Sigmoid colon (tissue), 6 donors: ENCODE measurements at regions not wholly inside any gene's neighbourhood (a gene's known extent, or its start where the extent isn't known, plus 50 kb on each side); places are given as distances from the start of the nearest gene placed in this dataset.
"Not testable (repeated sequence)": the region's sequence is repeated elsewhere in the genome, so short reads cannot be mapped to it uniquely, and the experiment has no call there.

Source experiments
- DNase-seq: peaks from one replicate; pipeline ENCODE4 v3.0.0-alpha.2; 2019
- H3K27ac ChIP-seq, 4 donors: fragments of 200-600 bp; sonication (generic); one replicate each; pipeline ENCODE4 v1.5.1; 2016 to 2019; ENCODE audit warnings: mild to moderate bottlenecking in 1 of 4
- H3K27me3 ChIP-seq, 3 donors: fragments of 200-600 bp; sonication (generic); one replicate each; pipeline ENCODE4 v1.5.1; 2019; ENCODE audit warnings: mild to moderate bottlenecking in 1 of 3
- H3K36me3 ChIP-seq, 4 donors: fragments of 200-600 bp; sonication (generic); one replicate each; pipeline ENCODE4 v1.5.1; 2016 to 2019
- H3K4me1 ChIP-seq, 4 donors: fragments of 200-600 bp; sonication (generic); one replicate each; pipeline ENCODE4 v1.5.1; 2017 to 2019
- H3K4me3 ChIP-seq, 4 donors: fragments of 200-600 bp; sonication (generic); one replicate each; pipeline ENCODE4 v1.5.1; 2017 to 2019; ENCODE audit warnings: mild to moderate bottlenecking in 2 of 4, moderate library complexity in 1 of 4
- H3K9me3 ChIP-seq, 4 donors: fragments of 200-600 bp in 3 of 4; sonication (generic) in 3 of 4; one replicate each; pipeline versions ENCODE4 v1.5.1 to v1.6.1; 2013 to 2019
- CTCF ChIP-seq, 4 experiments: fragments of 450-650 bp in 3 of 4; fragments of 200-600 bp in 1 of 4; IDR thresholded peaks; one replicate each; pipeline ENCODE4 v1.5.1; 2016 to 2019; ENCODE audit warnings: antibody characterized with exemption in 4 of 4, mild to moderate bottlenecking in 3 of 4, moderate library complexity in 2 of 4
- EP300 ChIP-seq, 4 donors: sonication (generic); formaldehyde crosslinking; IDR thresholded peaks; one replicate each; pipeline ENCODE4 v1.6.1; 2017; ENCODE audit warnings: antibody characterized with exemption in 4 of 4
- POLR2A ChIP-seq, 2 donors: fragments of 450-650 bp; IDR thresholded peaks; one replicate each; pipeline ENCODE4 v1.6.1; 2016; ENCODE audit warnings: antibody characterized with exemption in 2 of 2, mild to moderate bottlenecking in 2 of 2, moderate library complexity in 2 of 2
- POLR2AphosphoS5 ChIP-seq, 4 donors: sonication (generic); formaldehyde crosslinking; IDR thresholded peaks; one replicate each; pipeline ENCODE4 v1.6.1; 2017; ENCODE audit warnings: antibody characterized with exemption in 4 of 4
- WGBS, 2 donors: extraction: QIAGEN DNeasy Blood & Tissue Kit; methylation state at CpG; one replicate each; pipeline ENCODE4 v1.1.7; 2013; 5-methylcytosine and 5-hydroxymethylcytosine counted together
- intact Hi-C: fragments of 100-400 bp; cut with DNase I; formaldehyde crosslinking; loops from one replicate; pipeline ENCODE4 v1.15.1; 2023
- donor health status: healthy with polysubstance abuse.
- donor health status: healthy.

- H3K4me3 ChIP-seq, result no peak overlapping the region
- no peaks in the 10 kb centered on the region for H3K27me3 ChIP-seq
- no peak for DNase-seq
- 86 to 94% methylated on average over 4 of the region's 4 CpGs for WGBS, 2 donors
- H3K27ac ChIP-seq, result no peak overlapping the region
- intact Hi-C loops, result no loop called here
- H3K36me3 ChIP-seq, result no peaks in the 10 kb centered on the region
- no peaks in the 10 kb centered on the region for H3K4me1 ChIP-seq
- no peak for TF ChIP-seq EP300 (IDR thresholded peaks at IDR 0.05)
- no peak for TF ChIP-seq POLR2A (IDR thresholded peaks at IDR 0.05)
- TF ChIP-seq POLR2AphosphoS5 (IDR thresholded peaks at IDR 0.05), result no peak
- no peak for TF ChIP-seq CTCF (IDR thresholded peaks at IDR 0.05)
- no peaks in the 10 kb centered on the region for H3K9me3 ChIP-seq
These were observed 197.3 kb downstream of the ANKRD30B start for GRCh38 chr18:14945286-14945685.

GRCh38 chr18:14945984-14946383 lies 198.0 kb downstream of the ANKRD30B start:
- no peak overlapping the region for H3K27ac ChIP-seq
- H3K9me3 ChIP-seq, result no peaks in the 10 kb centered on the region
- no peak for DNase-seq
- intact Hi-C loops, result no loop called here
- H3K4me1 ChIP-seq, result no peaks in the 10 kb centered on the region
- WGBS, 2 donors, result 86 to 89% methylated on average over 7 of the region's 7 CpGs
- no peaks in the 10 kb centered on the region for H3K36me3 ChIP-seq
- no peak for TF ChIP-seq POLR2AphosphoS5 (IDR thresholded peaks at IDR 0.05)
- TF ChIP-seq EP300 (IDR thresholded peaks at IDR 0.05), result no peak
- H3K4me3 ChIP-seq, result no peak overlapping the region
- no peaks in the 10 kb centered on the region for H3K27me3 ChIP-seq

GRCh38 chr18:14946741-14947470 lies 198.9 kb downstream of the ANKRD30B start:
- intact Hi-C loops, H3K4me1 ChIP-seq, H3K27me3 ChIP-seq, DNase-seq, H3K36me3 ChIP-seq, H3K27ac ChIP-seq, H3K9me3 ChIP-seq, H3K4me3 ChIP-seq: not testable (repeated sequence)
- WGBS, 2 donors, result 32 to 58% methylated on average over 7 of the region's 7 CpGs

GRCh38 chr18:14947482-14948162 lies 199.7 kb downstream of the ANKRD30B start:
- H3K36me3 ChIP-seq, result no peaks in the 10 kb centered on the region
- no peak for DNase-seq
- WGBS, 2 donors, result 82 to 89% methylated on average over 8 of the region's 8 CpGs
- no peak for TF ChIP-seq POLR2A (IDR thresholded peaks at IDR 0.05)
- TF ChIP-seq POLR2AphosphoS5 (IDR thresholded peaks at IDR 0.05), result no peak
- TF ChIP-seq EP300 (IDR thresholded peaks at IDR 0.05), result no peak
- TF ChIP-seq CTCF (IDR thresholded peaks at IDR 0.05), result no peak
- H3K4me1 ChIP-seq, result no peaks in the 10 kb centered on the region
- intact Hi-C loops, result no loop called here
- no peaks in the 10 kb centered on the region for H3K9me3 ChIP-seq
- no peaks in the 10 kb centered on the region for H3K27me3 ChIP-seq
- H3K27ac ChIP-seq, result no peak overlapping the region
- H3K4me3 ChIP-seq, result no peak overlapping the region

GRCh38 chr18:14948163-14948540 lies 200.2 kb downstream of the ANKRD30B start:
- Histone ChIP-seq H3K36me3 (no peaks in the 10 kb centered on the region), H3K27ac (no peak overlapping the region), H3K4me1 (no peaks in the 10 kb centered on the region), H3K9me3 (no peaks in the 10 kb centered on the region), H3K4me3 (no peak overlapping the region), H3K27me3 (no peaks in the 10 kb centered on the region)
- 54 to 77% methylated on average over 3 of the region's 3 CpGs for WGBS, 2 donors
- intact Hi-C loops, result no loop called here
- DNase-seq, result no peak
- TF ChIP-seq POLR2A (IDR thresholded peaks at IDR 0.05) (no peak), POLR2AphosphoS5 (IDR thresholded peaks at IDR 0.05) (no peak), CTCF (IDR thresholded peaks at IDR 0.05) (no peak), EP300 (IDR thresholded peaks at IDR 0.05) (no peak)
